Loucy (cell line): ENCODE measurements at regions not wholly inside any gene's neighbourhood (a gene's known extent, or its start where the extent isn't known, plus 50 kb on each side); places are given as distances from the start of the nearest gene placed in this dataset.
"Not testable (repeated sequence)": the region's sequence is repeated elsewhere in the genome, so short reads cannot be mapped to it uniquely, and the experiment has no call there.

ENCODE experiments used
- H2AFZ ChIP-seq: fragments of 200-600 bp; sonication (generic); 2 replicates; pipeline ENCODE4 v1.6.0; 2016; ENCODE audit warnings: antibody characterized with exemption, mild to moderate bottlenecking, low read length, moderate library complexity
- H3F3A ChIP-seq: fragments of 200-600 bp; 2 replicates; pipeline ENCODE4 v1.6.0; 2016; ENCODE audit warnings: antibody characterized with exemption, low read depth, mild to moderate bottlenecking
- H3K27me3 ChIP-seq: fragments of 200-600 bp; sonication (generic); 2 replicates; pipeline ENCODE4 v1.6.1; 2014; ENCODE audit warnings: low read length, mild to moderate bottlenecking; ENCODE audit not compliant: insufficient read depth, poor library complexity, severe bottlenecking
- H3K36me3 ChIP-seq: fragments of 200-600 bp; sonication (generic); 2 replicates; pipeline ENCODE4 v1.6.1; 2016; ENCODE audit warnings: low read length; ENCODE audit not compliant: insufficient read depth
- H3K4me1 ChIP-seq: fragments of 200-600 bp; sonication (generic); 2 replicates; pipeline ENCODE4 v1.5.1; 2014; ENCODE audit warnings: low read length, mild to moderate bottlenecking; ENCODE audit not compliant: insufficient read depth, poor library complexity, severe bottlenecking
- H3K4me2 ChIP-seq: fragments of 200-600 bp; sonication (generic); 2 replicates; pipeline ENCODE4 v1.6.0; 2014; ENCODE audit warnings: antibody characterized with exemption, low read length, low read depth, mild to moderate bottlenecking; ENCODE audit not compliant: poor library complexity, severe bottlenecking
- H3K4me3 ChIP-seq: fragments of 200-600 bp; sonication (generic); 2 replicates; pipeline ENCODE4 v1.5.1; 2014; ENCODE audit warnings: low read length, mild to moderate bottlenecking, mixed read lengths; ENCODE audit not compliant: poor library complexity, severe bottlenecking
- H3K79me2 ChIP-seq: fragments of 200-600 bp; sonication (generic); 2 replicates; pipeline ENCODE4 v1.6.1; 2014; ENCODE audit warnings: low read length; ENCODE audit not compliant: insufficient read depth
- H3K9ac ChIP-seq: fragments of 200-600 bp; sonication (generic); 2 replicates; pipeline ENCODE4 v1.6.0; 2014; ENCODE audit warnings: mild to moderate bottlenecking, low read depth, low read length, moderate library complexity; ENCODE audit not compliant: poor library complexity, severe bottlenecking
- H3K9me2 ChIP-seq: fragments of 200-600 bp; sonication (generic); replicated peaks from 2 replicates; pipeline ENCODE4 v1.6.1; 2016; ENCODE audit warnings: low read depth, low read length, mixed read lengths
- H3K9me3 ChIP-seq: fragments of 200-600 bp; sonication (generic); 2 replicates; pipeline ENCODE4 v1.6.1; 2014; ENCODE audit warnings: mild to moderate bottlenecking, antibody characterized with exemption, low read length, low read depth; ENCODE audit not compliant: insufficient read depth
- H4K20me1 ChIP-seq: fragments of 200-600 bp; sonication (generic); 2 replicates; pipeline ENCODE4 v1.6.0; 2014; ENCODE audit warnings: antibody characterized with exemption, low read length, mild to moderate bottlenecking; ENCODE audit not compliant: insufficient read depth, poor library complexity, severe bottlenecking
- CTCF ChIP-seq: fragments of 200-600 bp; sonication (generic); conservative IDR thresholded peaks from 2 replicates; pipeline ENCODE4 v1.5.1; 2014; ENCODE audit warnings: mild to moderate bottlenecking, antibody characterized with exemption, low read length
- EZH2phosphoT487 ChIP-seq: fragments of 200-600 bp; IDR thresholded peaks from 2 replicates; pipeline ENCODE4 v1.6.1; 2018; ENCODE audit warnings: antibody characterized with exemption, mild to moderate bottlenecking, moderate library complexity, borderline replicate concordance

- Histone ChIP-seq H3K4me1 (no peaks in the 10 kb centered on the region), H3K9ac (no peak overlapping the region), H4K20me1 (no peaks in the 10 kb centered on the region), H3K9me3 (no peaks in the 10 kb centered on the region), H3K36me3 (no peaks in the 10 kb centered on the region), H3F3A (no peaks in the 10 kb centered on the region), H3K4me3 (no peak overlapping the region), H2AFZ (no peak overlapping the region), H3K9me2 (no peaks in the 10 kb centered on the region), H3K79me2 (no peaks in the 10 kb centered on the region), H3K27me3 (no peaks in the 10 kb centered on the region), H3K4me2 (no peak overlapping the region)
- TF ChIP-seq EZH2phosphoT487 (no peak), CTCF (no peak)
These were observed 1006.7 kb upstream of the ALCAM start for GRCh38 chr3:104360038-104360437.

- H3K9ac ChIP-seq, H4K20me1 ChIP-seq, H3K4me3 ChIP-seq, H3K4me2 ChIP-seq, H3K36me3 ChIP-seq, H3K79me2 ChIP-seq, H3K27me3 ChIP-seq, H2AFZ ChIP-seq, H3K9me3 ChIP-seq, H3K4me1 ChIP-seq, H3F3A ChIP-seq, H3K9me2 ChIP-seq: not testable (repeated sequence)
These were observed 1005.0 kb upstream of the ALCAM start for GRCh38 chr3:104361748-104362147.

GRCh38 chr3:104362319-104362718, 1004.4 kb upstream of the ALCAM start:
- Histone ChIP-seq H3F3A (no peaks in the 10 kb centered on the region), H3K4me1 (no peaks in the 10 kb centered on the region), H3K4me3 (no peak overlapping the region), H3K36me3 (no peaks in the 10 kb centered on the region), H2AFZ (no peak overlapping the region), H3K27me3 (no peaks in the 10 kb centered on the region), H3K79me2 (no peaks in the 10 kb centered on the region), H3K9me3 (no peaks in the 10 kb centered on the region), H3K9me2 (no peaks in the 10 kb centered on the region), H3K9ac (no peak overlapping the region), H3K4me2 (no peak overlapping the region), H4K20me1 (no peaks in the 10 kb centered on the region)
- TF ChIP-seq EZH2phosphoT487 (no peak), CTCF (no peak)

- H4K20me1 ChIP-seq = no peaks in the 10 kb centered on the region
- no peaks in the 10 kb centered on the region for H3K9me2 ChIP-seq
- H3K4me1 ChIP-seq = no peaks in the 10 kb centered on the region
- H3K4me2 ChIP-seq = no peak overlapping the region
- H3K4me3 ChIP-seq = no peak overlapping the region
- H2AFZ ChIP-seq = no peak overlapping the region
- no peaks in the 10 kb centered on the region for H3K9me3 ChIP-seq
- H3K27me3 ChIP-seq = no peaks in the 10 kb centered on the region
- no peaks in the 10 kb centered on the region for H3K79me2 ChIP-seq
- TF ChIP-seq EZH2phosphoT487 (no peak), CTCF (no peak)
- H3F3A ChIP-seq = no peaks in the 10 kb centered on the region
- no peak overlapping the region for H3K9ac ChIP-seq
- H3K36me3 ChIP-seq = no peaks in the 10 kb centered on the region
These were observed 999.7 kb upstream of the ALCAM start for GRCh38 chr3:104367000-104367399.
